ENCODE measurements at regions not wholly inside any gene's neighbourhood (a gene's known extent, or its start where the extent isn't known, plus 50 kb on each side); places are given as distances from the start of the nearest gene placed in this dataset.

DNA sequence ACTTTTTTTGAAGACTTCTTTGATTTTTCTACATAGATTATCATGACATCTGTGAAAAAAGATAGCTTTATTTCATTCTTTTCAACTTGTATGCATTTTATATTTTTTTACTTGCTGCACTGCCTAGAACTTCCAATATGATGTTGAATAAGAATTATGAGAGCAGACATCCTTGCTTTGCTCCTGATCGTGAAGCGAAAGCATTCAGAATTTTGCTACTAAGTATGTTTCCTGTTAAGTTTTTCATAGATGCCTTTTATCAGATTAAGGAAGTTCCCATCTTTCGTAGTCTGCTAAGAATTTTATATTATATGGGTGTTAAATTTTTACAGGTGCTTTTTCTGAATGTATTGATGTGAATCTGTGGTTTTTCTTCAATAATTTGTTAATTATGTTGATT lies 163.4 kb upstream of the GADL1 start:
- Histone ChIP-seq H4K20me1 (replicated peaks; ENCODE audit: insufficient read depth) (no peaks in the 10 kb centered on the region), H3K4me1 (ENCODE audit: insufficient read depth) (no peaks in the 10 kb centered on the region; the same call in 1 of the 2 replicates), H3K27me3 (ENCODE audit: insufficient read depth) (no peaks in the 10 kb centered on the region), H3K9me2 (ENCODE audit: insufficient read depth) (peaks cover 1% of the 10 kb centered on the region; the same call in 1 of the 2 replicates), H2AFZ (no peak overlapping the region), H3K4me3 (no peak overlapping the region), H3K27ac (ENCODE audit: low read depth) (no peak overlapping the region), H3K36me3 (ENCODE audit: insufficient read depth) (no peaks in the 10 kb centered on the region), H3K79me2 (replicated peaks; ENCODE audit: insufficient read depth) (no peaks in the 10 kb centered on the region), H3F3A (replicated peaks; ENCODE audit: low read depth) (no peaks in the 10 kb centered on the region), H3K4me2 (no peak overlapping the region)
- no peaks in the 10 kb centered on the region for H3K27me3 Mint-ChIP-seq (ENCODE audit: insufficient read depth, low read depth, poor library complexity)
- H3K4me3 Mint-ChIP-seq = no peak overlapping the region
- DNase-seq (ENCODE audit: low spot score) (no peak), ATAC-seq (no peak)
- peaks cover 21% of the 10 kb centered on the region; the same call in 2 of the 3 replicates for H3K36me3 Mint-ChIP-seq (ENCODE audit: low read depth)
- peaks cover 27% of the 10 kb centered on the region for H3K9me3 Mint-ChIP-seq
- peaks cover 27% of the 10 kb centered on the region; the same call in 2 of the 3 replicates for H3K4me1 Mint-ChIP-seq
- TF ChIP-seq EZH2phosphoT487 (IDR thresholded peaks at IDR 0.05; ENCODE audit: unreplicated experiment) (no peak), ETS1 (IDR thresholded peaks at IDR 0.05) (no peak), ZNF114 (CRISPR knock-in tag; IDR thresholded peaks at IDR 0.05) (no peak), JUNB (IDR thresholded peaks at IDR 0.05; ENCODE audit: unreplicated experiment) (no peak)
- no peak overlapping the region for H3K27ac Mint-ChIP-seq

DNA sequence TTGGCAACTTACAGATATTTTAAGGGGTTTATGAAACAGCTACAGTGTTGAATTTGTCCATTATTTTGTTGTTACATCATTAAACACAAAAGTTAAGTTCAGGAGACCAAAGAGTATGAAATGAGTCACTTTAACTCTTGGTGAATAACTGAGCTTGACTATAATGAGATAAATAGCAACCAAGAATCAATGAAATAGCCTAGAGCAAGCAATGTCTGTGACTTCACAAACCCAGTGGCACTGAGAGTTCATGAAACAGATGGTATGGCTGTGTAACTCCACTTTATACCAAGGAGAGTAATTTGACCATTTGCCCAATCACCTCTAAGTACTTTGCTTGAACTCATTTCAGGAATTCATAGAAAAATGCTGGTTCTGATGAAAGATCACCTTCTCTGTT lies 169.6 kb upstream of the GADL1 start:
- H3K9me2 ChIP-seq (ENCODE audit: insufficient read depth) = peaks cover 4% of the 10 kb centered on the region; the same call in 1 of the 2 replicates
- H3K27me3 Mint-ChIP-seq (ENCODE audit: insufficient read depth, low read depth, poor library complexity) = no peaks in the 10 kb centered on the region
- no peaks in the 10 kb centered on the region for H3K27me3 ChIP-seq (ENCODE audit: insufficient read depth)
- no peaks in the 10 kb centered on the region for H3K79me2 ChIP-seq (replicated peaks; ENCODE audit: insufficient read depth)
- H2AFZ ChIP-seq = no peak overlapping the region
- H3K27ac ChIP-seq (ENCODE audit: low read depth) = no peak overlapping the region
- peaks cover 5% of the 10 kb centered on the region; the same call in 2 of the 3 replicates for H3K36me3 Mint-ChIP-seq (ENCODE audit: low read depth)
- no peaks in the 10 kb centered on the region for H3F3A ChIP-seq (replicated peaks; ENCODE audit: low read depth)
- H3K4me1 Mint-ChIP-seq = peaks cover 25% of the 10 kb centered on the region
- H3K4me3 Mint-ChIP-seq = no peak overlapping the region
- no peaks in the 10 kb centered on the region; the same call in 1 of the 2 replicates for H3K4me1 ChIP-seq (ENCODE audit: insufficient read depth)
- no peaks in the 10 kb centered on the region for H4K20me1 ChIP-seq (replicated peaks; ENCODE audit: insufficient read depth)
- H3K4me2 ChIP-seq = no peak overlapping the region
- ATAC-seq (no peak), DNase-seq (ENCODE audit: low spot score) (no peak)
- H3K27ac Mint-ChIP-seq = no peak overlapping the region
- H3K4me3 ChIP-seq = no peak overlapping the region
- peaks cover 5% of the 10 kb centered on the region for H3K9me3 Mint-ChIP-seq
- no peaks in the 10 kb centered on the region for H3K36me3 ChIP-seq (ENCODE audit: insufficient read depth)
- TF ChIP-seq JUNB (IDR thresholded peaks at IDR 0.05; ENCODE audit: unreplicated experiment) = no peak
- TF ChIP-seq POLR2AphosphoS5 (IDR thresholded peaks at IDR 0.05; ENCODE audit: low read depth) = no peak
- no peak for TF ChIP-seq EZH2 (IDR thresholded peaks at IDR 0.05; ENCODE audit: low read depth, unreplicated experiment)
- no peak for TF ChIP-seq ZNF331 (CRISPR knock-in tag; IDR thresholded peaks at IDR 0.05; ENCODE audit: low read depth)
- TF ChIP-seq, protein P1, sequence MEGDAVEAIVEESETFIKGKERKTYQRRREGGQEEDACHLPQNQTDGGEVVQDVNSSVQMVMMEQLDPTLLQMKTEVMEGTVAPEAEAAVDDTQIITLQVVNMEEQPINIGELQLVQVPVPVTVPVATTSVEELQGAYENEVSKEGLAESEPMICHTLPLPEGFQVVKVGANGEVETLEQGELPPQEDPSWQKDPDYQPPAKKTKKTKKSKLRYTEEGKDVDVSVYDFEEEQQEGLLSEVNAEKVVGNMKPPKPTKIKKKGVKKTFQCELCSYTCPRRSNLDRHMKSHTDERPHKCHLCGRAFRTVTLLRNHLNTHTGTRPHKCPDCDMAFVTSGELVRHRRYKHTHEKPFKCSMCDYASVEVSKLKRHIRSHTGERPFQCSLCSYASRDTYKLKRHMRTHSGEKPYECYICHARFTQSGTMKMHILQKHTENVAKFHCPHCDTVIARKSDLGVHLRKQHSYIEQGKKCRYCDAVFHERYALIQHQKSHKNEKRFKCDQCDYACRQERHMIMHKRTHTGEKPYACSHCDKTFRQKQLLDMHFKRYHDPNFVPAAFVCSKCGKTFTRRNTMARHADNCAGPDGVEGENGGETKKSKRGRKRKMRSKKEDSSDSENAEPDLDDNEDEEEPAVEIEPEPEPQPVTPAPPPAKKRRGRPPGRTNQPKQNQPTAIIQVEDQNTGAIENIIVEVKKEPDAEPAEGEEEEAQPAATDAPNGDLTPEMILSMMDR (conservative IDR thresholded peaks at IDR 0.05; ENCODE audit: low read depth in 2 of 2) = no peak
- TF ChIP-seq ZNF462 (CRISPR knock-in tag; IDR thresholded peaks at IDR 0.05) = no peak
- no peak for TF ChIP-seq CREB1 (CRISPR knock-in tag; IDR thresholded peaks at IDR 0.05; ENCODE audit: low read depth)
